Hepatocyte (in vitro differentiated cells): ENCODE measurements at regions not wholly inside any gene's neighbourhood (a gene's known extent, or its start where the extent isn't known, plus 50 kb on each side); places are given as distances from the start of the nearest gene placed in this dataset.

Source experiments
- DNase-seq: peaks from one replicate; pipeline ENCODE4 v3.0.0-alpha.2; 2016; ENCODE audit warnings: low spot score
- H2AFZ ChIP-seq: fragments of 200-600 bp; sonication (generic); 2 replicates; pipeline ENCODE4 v1.6.0; 2016; ENCODE audit warnings: antibody characterized with exemption, mild to moderate bottlenecking
- H3K27ac ChIP-seq: fragments of 200-600 bp; sonication (generic); 2 replicates; pipeline ENCODE4 v1.5.1; 2016; ENCODE audit warnings: mild to moderate bottlenecking
- H3K27me3 ChIP-seq: fragments of 200-600 bp; sonication (generic); 2 replicates; pipeline ENCODE4 v1.6.1; 2016
- H3K36me3 ChIP-seq: fragments of 200-600 bp; sonication (generic); replicated peaks from 2 replicates; pipeline ENCODE4 v1.5.1; 2016; ENCODE audit warnings: low read depth; ENCODE audit not compliant: insufficient read depth
- H3K4me1 ChIP-seq: fragments of 200-600 bp; sonication (generic); 2 replicates; pipeline ENCODE4 v1.5.1; 2016; ENCODE audit warnings: mild to moderate bottlenecking, moderate library complexity; ENCODE audit not compliant: insufficient read depth
- H3K4me2 ChIP-seq: fragments of 200-600 bp; sonication (generic); 2 replicates; pipeline ENCODE4 v1.6.0; 2016
- H3K4me3 ChIP-seq: fragments of 200-600 bp; sonication (generic); 2 replicates; pipeline ENCODE4 v1.5.1; 2016; ENCODE audit warnings: mild to moderate bottlenecking
- H3K79me2 ChIP-seq: fragments of 200-600 bp; sonication (generic); 2 replicates; pipeline ENCODE4 v1.6.0; 2017; ENCODE audit warnings: mild to moderate bottlenecking
- H3K9me2 ChIP-seq: fragments of 200-600 bp; sonication (generic); replicated peaks from 2 replicates; pipeline ENCODE4 v1.6.0; 2017; ENCODE audit warnings: mild to moderate bottlenecking; ENCODE audit not compliant: insufficient read depth
- H3K9me3 ChIP-seq: fragments of 200-600 bp; sonication (generic); 2 replicates; pipeline ENCODE4 v1.5.1; 2016; ENCODE audit warnings: low read depth, mild to moderate bottlenecking
- H4K20me1 ChIP-seq: fragments of 200-600 bp; sonication (generic); 2 replicates; pipeline ENCODE4 v1.6.0; 2016; ENCODE audit warnings: mild to moderate bottlenecking; ENCODE audit not compliant: insufficient read depth, poor library complexity, severe bottlenecking
- EZH2 ChIP-seq: fragments of 200-600 bp; sonication (generic); IDR thresholded peaks from 2 replicates; pipeline ENCODE4 v1.6.1; 2016; ENCODE audit warnings: antibody characterized with exemption, mild to moderate bottlenecking, borderline replicate concordance
- EZH2phosphoT487 ChIP-seq: fragments of 200-600 bp; sonication (generic); IDR thresholded peaks from one replicate; pipeline ENCODE4 v1.6.1; 2018; ENCODE audit warnings: antibody characterized with exemption, mild to moderate bottlenecking, low read depth, moderate library complexity; ENCODE audit not compliant: unreplicated experiment, severe bottlenecking
- WGBS: methylation state at CpG from one replicate; pipeline ENCODE4 v1.1.6; 2016; ENCODE audit warnings: low lambda C conversion rate; ENCODE audit errors: missing lambda C conversion rate; 5-methylcytosine and 5-hydroxymethylcytosine counted together
- TF ChIP-seq, protein P1 (sequence below): fragments of 200-600 bp; sonication (generic); IDR thresholded peaks from 2 replicates; pipeline ENCODE4 v1.5.1; 2016; ENCODE audit warnings: antibody characterized with exemption, mild to moderate bottlenecking; ENCODE audit not compliant: poor library complexity

DNA sequence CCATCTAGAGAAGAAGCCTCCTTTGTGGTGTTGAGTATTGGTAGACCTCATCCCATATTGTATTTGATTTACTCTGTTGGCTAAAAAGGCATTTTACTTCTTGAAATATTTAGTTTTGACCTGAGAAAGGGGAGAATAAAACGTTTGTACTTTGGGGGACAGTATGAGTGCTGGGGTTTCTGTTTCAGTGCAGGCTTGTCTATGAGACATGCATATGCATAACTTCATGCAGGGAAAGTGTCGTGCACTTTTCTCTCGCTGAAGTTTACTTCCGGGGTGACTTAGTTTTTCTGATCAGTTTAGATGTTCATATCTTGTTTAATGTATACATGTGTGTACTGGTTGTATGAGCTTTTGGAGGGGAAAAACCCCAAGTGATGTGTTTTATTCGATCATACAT, 59.5 kb downstream of the UTRN start:
- no peaks in the 10 kb centered on the region for H3K9me2 ChIP-seq
- no peak overlapping the region for H3K4me3 ChIP-seq
- no peaks in the 10 kb centered on the region for H3K36me3 ChIP-seq
- DNase-seq: no peak
- no peaks in the 10 kb centered on the region for H3K9me3 ChIP-seq
- WGBS: 95% methylated on average over 5 of the region's 5 CpGs
- H3K4me2 ChIP-seq: no peak overlapping the region
- H4K20me1 ChIP-seq: no peaks in the 10 kb centered on the region
- TF ChIP-seq EZH2: no peak
- TF ChIP-seq, protein P1, sequence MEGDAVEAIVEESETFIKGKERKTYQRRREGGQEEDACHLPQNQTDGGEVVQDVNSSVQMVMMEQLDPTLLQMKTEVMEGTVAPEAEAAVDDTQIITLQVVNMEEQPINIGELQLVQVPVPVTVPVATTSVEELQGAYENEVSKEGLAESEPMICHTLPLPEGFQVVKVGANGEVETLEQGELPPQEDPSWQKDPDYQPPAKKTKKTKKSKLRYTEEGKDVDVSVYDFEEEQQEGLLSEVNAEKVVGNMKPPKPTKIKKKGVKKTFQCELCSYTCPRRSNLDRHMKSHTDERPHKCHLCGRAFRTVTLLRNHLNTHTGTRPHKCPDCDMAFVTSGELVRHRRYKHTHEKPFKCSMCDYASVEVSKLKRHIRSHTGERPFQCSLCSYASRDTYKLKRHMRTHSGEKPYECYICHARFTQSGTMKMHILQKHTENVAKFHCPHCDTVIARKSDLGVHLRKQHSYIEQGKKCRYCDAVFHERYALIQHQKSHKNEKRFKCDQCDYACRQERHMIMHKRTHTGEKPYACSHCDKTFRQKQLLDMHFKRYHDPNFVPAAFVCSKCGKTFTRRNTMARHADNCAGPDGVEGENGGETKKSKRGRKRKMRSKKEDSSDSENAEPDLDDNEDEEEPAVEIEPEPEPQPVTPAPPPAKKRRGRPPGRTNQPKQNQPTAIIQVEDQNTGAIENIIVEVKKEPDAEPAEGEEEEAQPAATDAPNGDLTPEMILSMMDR: no peak
- TF ChIP-seq EZH2phosphoT487: no peak
- H3K27ac ChIP-seq: peak overlapping the region; percentile 46
- H2AFZ ChIP-seq: no peak overlapping the region
- peaks cover 6% of the 10 kb centered on the region for H3K4me1 ChIP-seq
- H3K27me3 ChIP-seq: no peaks in the 10 kb centered on the region
- H3K79me2 ChIP-seq: peaks cover 76% of the 10 kb centered on the region

DNA sequence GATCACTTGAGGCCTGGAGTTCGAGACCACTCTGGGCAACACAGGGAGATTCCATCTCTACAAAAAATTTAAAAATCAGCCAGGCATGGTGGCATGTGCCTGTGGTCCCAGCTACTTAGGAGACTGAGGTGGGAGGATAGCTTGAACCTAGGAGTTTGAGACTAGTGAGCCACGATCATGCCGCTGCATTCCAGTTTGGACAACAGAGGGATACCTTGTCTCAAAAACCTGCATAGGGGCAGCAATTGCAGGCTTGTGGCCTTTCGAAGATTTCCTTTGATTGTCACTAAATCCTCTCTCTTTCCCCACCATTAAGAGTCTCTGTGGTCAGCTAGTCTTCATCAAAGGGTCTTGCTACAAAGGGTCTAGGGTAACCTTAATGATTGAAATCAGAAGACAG, 60.3 kb downstream of the UTRN start:
- Histone ChIP-seq H3K36me3 (no peaks in the 10 kb centered on the region), H3K4me1 (peaks cover 4% of the 10 kb centered on the region), H3K9me3 (no peaks in the 10 kb centered on the region), H3K27me3 (no peaks in the 10 kb centered on the region), H3K27ac (no peak overlapping the region), H4K20me1 (no peaks in the 10 kb centered on the region), H3K9me2 (no peaks in the 10 kb centered on the region), H3K4me3 (no peak overlapping the region), H3K4me2 (no peak overlapping the region), H2AFZ (no peak overlapping the region), H3K79me2 (peaks cover 73% of the 10 kb centered on the region)
- TF ChIP-seq EZH2 (no peak), EZH2phosphoT487 (no peak)
- TF ChIP-seq, protein P1: no peak
- WGBS: 94% methylated on average over 4 of the region's 4 CpGs
- DNase-seq: no peak

DNA sequence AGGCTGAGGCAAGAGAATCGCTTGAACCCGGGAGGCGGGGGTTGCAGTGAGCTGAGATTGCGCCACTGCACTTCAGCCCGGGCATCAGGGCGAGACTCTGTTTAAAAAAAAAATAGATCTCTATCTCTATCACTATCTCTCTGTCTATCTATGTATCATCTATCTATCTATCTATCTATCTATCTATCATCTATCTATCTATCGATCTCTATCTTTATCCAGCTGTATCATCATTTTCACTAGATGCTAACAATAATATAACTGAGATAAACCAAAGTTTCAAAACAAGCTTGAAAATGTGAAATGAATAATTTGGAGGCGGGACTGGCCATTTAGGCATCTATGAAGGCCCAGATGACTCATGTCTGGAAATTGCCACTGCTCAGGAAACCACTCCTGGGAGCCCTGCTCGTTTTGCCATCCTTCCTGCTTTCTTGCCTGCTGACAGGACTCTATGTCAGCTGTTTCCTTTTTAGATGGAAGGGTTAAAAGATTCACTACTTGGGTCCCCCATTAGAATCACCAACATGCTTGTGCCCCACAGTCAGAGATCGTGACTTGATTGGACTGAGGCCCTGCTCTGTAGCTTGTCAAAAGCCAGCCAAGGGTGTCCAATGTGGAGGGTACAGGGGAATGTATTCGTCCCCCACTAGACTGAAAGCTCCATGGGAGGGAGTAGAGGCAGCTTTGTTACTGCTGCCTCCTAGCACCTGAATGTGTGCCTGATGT, 61.7 kb downstream of the UTRN start:
- no peak overlapping the region for H3K4me2 ChIP-seq
- H3K36me3 ChIP-seq: no peaks in the 10 kb centered on the region
- WGBS: 88% methylated on average over 11 of the region's 11 CpGs
- H3K9me3 ChIP-seq: no peaks in the 10 kb centered on the region
- no peak for DNase-seq
- H3K4me1 ChIP-seq: peaks cover 3% of the 10 kb centered on the region
- H4K20me1 ChIP-seq: no peaks in the 10 kb centered on the region
- H3K27ac ChIP-seq: no peak overlapping the region
- H2AFZ ChIP-seq: no peak overlapping the region
- TF ChIP-seq, protein P1: no peak
- TF ChIP-seq EZH2 (no peak), EZH2phosphoT487 (no peak)
- H3K4me3 ChIP-seq: no peak overlapping the region
- H3K9me2 ChIP-seq: no peaks in the 10 kb centered on the region
- no peaks in the 10 kb centered on the region for H3K27me3 ChIP-seq
- H3K79me2 ChIP-seq: peaks cover 76% of the 10 kb centered on the region

DNA sequence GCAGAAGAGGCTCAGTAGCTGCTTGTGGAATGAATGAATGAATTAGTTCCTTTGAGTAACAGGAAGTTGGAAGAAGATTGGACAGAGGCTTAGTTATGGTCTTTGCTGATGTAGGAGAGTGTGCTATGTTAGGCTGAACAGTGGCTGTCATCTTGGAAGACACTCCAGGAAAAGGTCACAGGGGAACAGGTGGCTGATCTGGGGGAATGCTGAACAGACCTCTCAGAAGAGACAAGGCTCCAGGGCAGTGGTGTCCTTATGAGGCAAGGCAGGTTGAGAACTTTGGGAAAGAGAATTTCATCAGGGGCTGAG, 62.3 kb downstream of the UTRN start:
- Histone ChIP-seq H3K27ac (no peak overlapping the region), H3K4me1 (peaks cover 3% of the 10 kb centered on the region), H3K9me3 (no peaks in the 10 kb centered on the region), H3K4me2 (no peak overlapping the region), H4K20me1 (no peaks in the 10 kb centered on the region), H3K9me2 (no peaks in the 10 kb centered on the region), H3K79me2 (peaks cover 78% of the 10 kb centered on the region), H3K36me3 (no peaks in the 10 kb centered on the region), H2AFZ (no peak overlapping the region), H3K4me3 (no peak overlapping the region), H3K27me3 (no peaks in the 10 kb centered on the region)
- DNase-seq: no peak
- TF ChIP-seq, protein P1: no peak
- no peak for TF ChIP-seq EZH2phosphoT487
- no peak for TF ChIP-seq EZH2
